GM18517 (cell line): ENCODE measurements at regions not wholly inside any gene's neighbourhood (a gene's known extent, or its start where the extent isn't known, plus 50 kb on each side); places are given as distances from the start of the nearest gene placed in this dataset.

Source experiments
- ATAC-seq: cut with Tn5 transposase; IDR thresholded peaks from one replicate; pipeline ENCODE4 v1.9.1; 2021; ENCODE audit warnings: mild to moderate bottlenecking, moderate library complexity; ENCODE audit not compliant: unreplicated experiment

DNA sequence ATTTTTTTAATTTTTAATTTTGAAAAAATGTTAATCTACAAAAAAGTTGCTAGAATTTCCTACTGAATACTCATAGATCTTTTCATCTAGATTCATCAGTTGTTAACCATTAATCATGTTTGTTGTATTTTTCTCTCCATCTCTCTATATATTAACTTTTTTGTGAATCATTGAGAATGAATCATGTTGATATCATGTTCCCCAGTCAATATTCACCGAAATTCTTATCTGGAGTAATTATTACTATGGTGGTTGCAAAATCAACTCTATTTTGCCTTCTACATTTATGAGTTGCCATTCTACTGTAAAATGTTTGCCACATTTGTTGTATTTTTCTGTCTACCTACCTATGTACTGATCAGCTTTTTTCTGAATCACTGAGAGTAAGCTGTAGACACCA, 154.0 kb downstream of the SPP2 start:
- ATAC-seq, result no peak

GRCh38 chr2:234203135-234203984, 152.9 kb downstream of the SPP2 start:
- no peak for ATAC-seq

DNA sequence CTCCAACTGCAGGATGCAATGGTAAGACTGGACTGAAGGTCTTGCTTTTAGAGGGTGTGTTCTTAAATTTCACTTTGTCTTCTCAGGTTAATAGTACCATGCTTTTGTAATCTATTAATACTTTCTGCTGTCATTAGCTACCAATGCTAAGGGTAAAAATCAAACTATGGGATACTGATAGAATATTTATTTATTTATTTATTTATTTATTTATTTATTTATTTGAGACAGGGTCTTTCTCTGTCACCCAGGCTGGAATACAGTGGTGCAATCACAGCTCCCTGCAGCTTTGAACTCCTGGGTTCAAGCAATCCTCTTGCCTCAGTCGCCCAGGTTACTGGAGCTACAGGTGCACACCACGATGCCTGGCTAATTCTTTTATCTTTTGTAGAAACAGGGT, 152.1 kb downstream of the SPP2 start:
- ATAC-seq, result no peak

GRCh38 chr2:234199996-234200395, 149.5 kb downstream of the SPP2 start:
- ATAC-seq, result no peak

DNA sequence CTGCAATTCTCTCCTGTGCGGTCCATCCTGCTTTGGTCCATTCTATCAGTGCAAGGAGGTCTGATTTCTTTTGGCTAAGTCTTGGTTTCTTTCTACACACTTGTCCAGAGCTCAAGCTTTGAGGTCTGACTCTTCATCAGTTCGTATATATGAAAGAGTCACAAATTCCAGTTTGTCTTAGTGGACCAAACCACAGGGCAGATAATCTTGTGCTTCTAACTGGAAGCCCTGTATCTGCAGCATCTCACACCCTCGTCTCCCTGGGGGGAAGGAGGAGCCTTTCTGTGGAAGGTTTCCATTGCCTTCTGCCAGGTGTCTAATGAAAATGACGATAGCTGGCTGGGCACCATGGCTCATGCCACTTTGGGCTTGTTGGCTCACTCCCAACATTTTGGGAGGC, 148.5 kb downstream of the SPP2 start:
- ATAC-seq, result no peak

- ATAC-seq, result no peak
Observed at GRCh38 chr2:234195516-234195915, 145.0 kb downstream of the SPP2 start.

- no peak for ATAC-seq
Observed at GRCh38 chr2:234193977-234194563, 143.6 kb downstream of the SPP2 start.

GRCh38 chr2:234191819-234192407, 141.4 kb downstream of the SPP2 start:
- no peak for ATAC-seq

- ATAC-seq, result no peak
Observed at GRCh38 chr2:234189786-234190300, 139.3 kb downstream of the SPP2 start.

DNA sequence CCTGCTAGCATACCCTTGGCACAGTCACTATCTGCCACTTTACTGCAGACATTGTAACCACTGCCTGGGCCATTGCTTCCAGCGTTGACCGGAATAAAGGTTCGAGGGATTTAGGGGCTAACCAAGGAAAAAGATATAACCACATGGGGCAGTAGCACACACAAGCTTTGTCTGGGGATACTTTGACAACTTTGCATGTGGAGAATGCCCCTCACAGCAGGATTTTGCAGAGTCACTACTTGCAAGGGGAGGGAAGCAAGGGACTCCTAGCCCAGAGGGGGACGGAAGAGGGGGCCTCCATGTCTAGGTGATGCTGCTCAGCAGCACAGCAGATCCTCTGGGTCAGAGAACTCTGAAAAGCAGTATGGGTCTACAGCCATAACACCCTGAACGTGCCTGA, 138.7 kb downstream of the SPP2 start:
- no peak for ATAC-seq

GRCh38 chr2:234187646-234188174, 137.2 kb downstream of the SPP2 start:
- no peak for ATAC-seq

GRCh38 chr2:234181121-234181520, 130.6 kb downstream of the SPP2 start:
- ATAC-seq, result no peak

DNA sequence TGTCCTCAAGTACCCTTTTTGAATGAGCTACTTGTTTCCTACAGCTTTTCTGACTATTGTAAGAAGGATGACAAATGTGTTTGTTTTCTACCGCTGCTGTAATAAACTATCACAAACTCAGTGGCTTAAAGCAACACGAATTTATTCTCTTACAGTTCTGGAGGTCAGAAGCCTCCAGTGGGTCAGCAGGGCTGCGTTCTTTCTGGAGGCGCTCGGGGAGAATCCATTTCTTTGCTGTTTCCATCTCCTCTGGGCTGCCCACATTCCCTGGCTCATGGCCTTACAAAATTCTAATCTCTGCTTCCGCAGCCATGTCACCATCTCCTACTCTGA, 128.5 kb downstream of the SPP2 start:
- no peak for ATAC-seq

DNA sequence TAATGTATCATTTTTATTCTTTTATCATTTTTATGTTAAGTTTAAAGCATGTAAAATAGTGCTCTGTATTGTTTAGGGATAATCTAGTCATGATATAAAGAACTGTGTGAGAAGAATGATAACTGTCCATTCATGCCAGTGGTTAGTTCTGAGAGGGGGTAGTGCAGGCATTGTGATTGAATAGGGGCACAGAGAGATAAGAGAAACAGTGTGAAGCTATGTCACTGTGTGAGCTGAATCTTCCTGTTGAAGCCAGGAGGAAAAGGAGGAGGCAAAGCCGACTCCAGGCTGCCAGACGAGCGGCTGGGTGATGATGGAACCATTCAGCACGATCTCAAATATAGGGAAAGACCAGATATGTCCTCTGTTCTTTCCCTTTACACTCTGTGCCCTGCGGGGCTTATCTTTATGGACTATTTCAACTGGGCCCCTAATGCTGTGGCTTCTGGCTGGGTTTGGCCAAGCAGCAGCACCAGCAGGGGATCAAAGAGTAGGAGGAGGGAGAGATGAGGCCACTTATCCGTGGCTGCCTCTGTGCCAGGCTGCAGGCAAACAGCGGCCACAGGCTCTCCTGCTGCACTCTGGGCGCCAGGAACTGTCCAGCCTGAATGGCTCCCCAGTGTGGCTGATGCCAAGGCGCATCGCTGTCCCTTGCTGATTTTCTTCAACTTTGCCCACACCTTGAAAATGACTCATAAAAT, 128.0 kb downstream of the SPP2 start:
- ATAC-seq, result no peak

- no peak for ATAC-seq
Observed at GRCh38 chr2:234175649-234176048, 125.1 kb downstream of the SPP2 start.

- no peak for ATAC-seq
Observed at GRCh38 chr2:234174742-234175141, 124.2 kb downstream of the SPP2 start.

GRCh38 chr2:234172532-234172931, 122.0 kb downstream of the SPP2 start:
- no peak for ATAC-seq

GRCh38 chr2:234172066-234172465, 121.6 kb downstream of the SPP2 start:
- no peak for ATAC-seq

GRCh38 chr2:234171666-234172065, 121.2 kb downstream of the SPP2 start:
- ATAC-seq, result no peak

GRCh38 chr2:234169674-234170073, 119.2 kb downstream of the SPP2 start:
- no peak for ATAC-seq
